ENCODE measurements at regions not wholly inside any gene's neighbourhood (a gene's known extent, or its start where the extent isn't known, plus 50 kb on each side); places are given as distances from the start of the nearest gene placed in this dataset.

DNA sequence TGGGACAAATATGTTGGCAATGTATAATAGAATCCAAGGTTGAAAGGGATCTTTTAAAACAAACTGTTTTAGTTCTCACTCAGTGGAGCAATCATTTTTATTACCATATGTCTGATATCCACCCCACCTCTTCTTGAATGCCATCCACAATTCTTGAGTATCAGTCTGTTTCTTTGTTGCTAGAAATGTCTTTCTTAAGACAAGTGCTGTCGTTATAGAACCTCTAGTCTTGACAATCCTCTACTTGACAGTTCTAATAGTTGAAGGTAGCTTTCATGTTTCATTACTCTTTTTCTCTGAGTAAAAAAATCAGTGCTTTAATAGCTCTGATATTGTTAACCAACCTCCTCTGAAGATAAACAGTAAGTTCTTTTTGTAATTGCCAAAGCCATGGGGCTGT is 737.9 kb downstream of the MECOM start:
- Histone ChIP-seq H3K4me1 (ENCODE audit: low read length) (no peaks in the 10 kb centered on the region), H3K27ac (ENCODE audit: low read length) (no peak overlapping the region), H2AFZ (ENCODE audit: low read length) (no peak overlapping the region), H3K9me2 (replicated peaks; ENCODE audit: insufficient read depth, low read length) (no peaks in the 10 kb centered on the region), H3K27me3 (ENCODE audit: low read length) (no peaks in the 10 kb centered on the region), H3K79me2 (ENCODE audit: low read length) (no peaks in the 10 kb centered on the region), H3K36me3 (ENCODE audit: insufficient read depth, low read length) (no peaks in the 10 kb centered on the region), H3K9me3 (ENCODE audit: low read length) (no peaks in the 10 kb centered on the region), H4K20me1 (ENCODE audit: insufficient read depth, low read depth, low read length) (no peaks in the 10 kb centered on the region), H3K9ac (ENCODE audit: low read length) (no peak overlapping the region), H3K4me2 (ENCODE audit: low read depth, low read length, poor library complexity, severe bottlenecking) (no peak overlapping the region), H3K4me3 (ENCODE audit: low read length) (no peak overlapping the region)
- DNase-seq, result no peak

GRCh38 chr3:168914662-168915061 is 748.9 kb downstream of the MECOM start:
- Histone ChIP-seq H3K27me3 (ENCODE audit: low read length) (no peaks in the 10 kb centered on the region), H3K4me2 (ENCODE audit: low read depth, low read length, poor library complexity, severe bottlenecking) (no peak overlapping the region), H4K20me1 (ENCODE audit: insufficient read depth, low read depth, low read length) (no peaks in the 10 kb centered on the region), H3K9me2 (replicated peaks; ENCODE audit: insufficient read depth, low read length) (no peaks in the 10 kb centered on the region), H3K9ac (ENCODE audit: low read length) (no peak overlapping the region), H3K4me3 (ENCODE audit: low read length) (no peak overlapping the region), H2AFZ (ENCODE audit: low read length) (no peak overlapping the region), H3K36me3 (ENCODE audit: insufficient read depth, low read length) (no peaks in the 10 kb centered on the region), H3K27ac (ENCODE audit: low read length) (no peak overlapping the region), H3K79me2 (ENCODE audit: low read length) (no peaks in the 10 kb centered on the region), H3K9me3 (ENCODE audit: low read length) (no peaks in the 10 kb centered on the region), H3K4me1 (ENCODE audit: low read length) (no peaks in the 10 kb centered on the region)
- no peak for DNase-seq

DNA sequence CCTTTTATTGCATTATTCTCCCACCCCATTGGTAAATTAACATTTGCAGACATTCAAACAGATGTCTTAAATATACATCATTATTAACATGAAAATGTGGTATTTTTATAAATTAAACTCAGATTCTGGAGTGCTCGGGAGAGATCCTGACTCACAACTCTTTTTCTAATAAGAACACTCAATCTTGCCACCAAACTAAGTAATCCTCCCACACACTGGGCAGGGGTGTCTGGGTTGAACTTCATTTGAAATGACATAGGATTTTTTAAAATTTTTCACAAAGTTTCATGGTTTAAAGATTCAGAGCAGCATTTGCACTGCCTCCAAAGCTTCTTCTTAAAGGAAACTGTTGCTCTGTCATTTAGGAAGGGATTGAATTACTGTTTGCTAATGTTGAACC is 754.3 kb downstream of the MECOM start:
- H3K4me2 ChIP-seq (ENCODE audit: low read depth, low read length, poor library complexity, severe bottlenecking), result no peak overlapping the region
- H3K79me2 ChIP-seq (ENCODE audit: low read length), result no peaks in the 10 kb centered on the region
- no peaks in the 10 kb centered on the region for H3K4me1 ChIP-seq (ENCODE audit: low read length)
- no peak overlapping the region for H3K4me3 ChIP-seq (ENCODE audit: low read length)
- no peaks in the 10 kb centered on the region for H3K27me3 ChIP-seq (ENCODE audit: low read length)
- H3K9me3 ChIP-seq (ENCODE audit: low read length), result no peaks in the 10 kb centered on the region
- no peaks in the 10 kb centered on the region for H3K9me2 ChIP-seq (replicated peaks; ENCODE audit: insufficient read depth, low read length)
- H3K36me3 ChIP-seq (ENCODE audit: insufficient read depth, low read length), result no peaks in the 10 kb centered on the region
- H3K27ac ChIP-seq (ENCODE audit: low read length), result no peak overlapping the region
- no peak for DNase-seq
- no peaks in the 10 kb centered on the region for H4K20me1 ChIP-seq (ENCODE audit: insufficient read depth, low read depth, low read length)
- no peak overlapping the region for H2AFZ ChIP-seq (ENCODE audit: low read length)
- no peak overlapping the region for H3K9ac ChIP-seq (ENCODE audit: low read length)

DNA sequence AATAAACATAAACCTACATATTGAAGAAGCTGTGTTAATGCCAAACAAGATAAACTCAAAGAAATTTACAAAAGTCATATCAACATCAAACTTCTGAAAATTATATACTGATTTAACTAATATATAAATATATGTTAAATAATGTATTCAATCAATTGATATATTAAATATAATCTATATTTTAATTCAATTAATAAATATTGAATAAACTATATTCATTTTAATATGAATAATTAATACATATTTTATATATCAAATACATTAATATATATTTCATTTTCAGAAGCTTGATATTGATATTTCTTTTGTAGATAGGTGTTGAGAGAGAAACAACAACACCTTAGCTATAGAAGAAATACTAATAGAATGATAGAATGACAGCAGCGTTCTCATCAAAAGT is 768.1 kb downstream of the MECOM start:
- Histone ChIP-seq H3K9me2 (replicated peaks; ENCODE audit: insufficient read depth, low read length) (no peaks in the 10 kb centered on the region), H3K36me3 (ENCODE audit: insufficient read depth, low read length) (no peaks in the 10 kb centered on the region), H3K4me1 (ENCODE audit: low read length) (no peaks in the 10 kb centered on the region), H4K20me1 (ENCODE audit: insufficient read depth, low read depth, low read length) (no peaks in the 10 kb centered on the region), H3K79me2 (ENCODE audit: low read length) (no peaks in the 10 kb centered on the region), H3K4me2 (ENCODE audit: low read depth, low read length, poor library complexity, severe bottlenecking) (no peak overlapping the region), H3K9me3 (ENCODE audit: low read length) (no peaks in the 10 kb centered on the region), H3K4me3 (ENCODE audit: low read length) (no peak overlapping the region), H3K27ac (ENCODE audit: low read length) (no peak overlapping the region), H3K27me3 (ENCODE audit: low read length) (no peaks in the 10 kb centered on the region), H2AFZ (ENCODE audit: low read length) (no peak overlapping the region), H3K9ac (ENCODE audit: low read length) (no peak overlapping the region)
- DNase-seq, result no peak

DNA sequence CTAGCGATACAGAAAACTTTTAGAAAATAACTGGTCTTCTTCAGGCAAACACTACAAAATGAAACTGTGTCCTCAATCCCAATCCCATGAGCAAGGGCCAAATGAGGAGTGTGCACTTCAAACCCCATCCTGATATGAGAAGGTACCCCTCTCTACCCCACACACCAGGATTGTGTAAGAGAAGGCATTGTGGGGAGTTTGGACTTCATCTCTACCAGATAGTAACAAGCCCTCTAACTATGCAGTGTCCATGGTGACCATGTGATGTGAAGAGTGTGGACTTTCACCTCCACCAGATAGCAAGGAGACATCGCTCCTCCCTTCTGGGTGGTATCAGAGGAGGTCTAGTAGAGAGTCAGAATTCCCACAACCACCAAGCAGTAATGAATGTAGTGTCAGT is 769.3 kb downstream of the MECOM start:
- Histone ChIP-seq H2AFZ (ENCODE audit: low read length) (no peak overlapping the region), H3K4me2 (ENCODE audit: low read depth, low read length, poor library complexity, severe bottlenecking) (no peak overlapping the region), H3K9me2 (replicated peaks; ENCODE audit: insufficient read depth, low read length) (no peaks in the 10 kb centered on the region)

GRCh38 chr3:168889666-168890065 is 773.8 kb downstream of the MECOM start:
- no peak overlapping the region for H2AFZ ChIP-seq (ENCODE audit: low read length)
- H3K27ac ChIP-seq (ENCODE audit: low read length), result no peak overlapping the region
- H3K9me3 ChIP-seq (ENCODE audit: low read length), result no peaks in the 10 kb centered on the region
- H3K4me3 ChIP-seq (ENCODE audit: low read length), result no peak overlapping the region
- no peaks in the 10 kb centered on the region for H3K36me3 ChIP-seq (ENCODE audit: insufficient read depth, low read length)
- DNase-seq, result no peak
- H3K79me2 ChIP-seq (ENCODE audit: low read length), result no peaks in the 10 kb centered on the region
- H3K4me2 ChIP-seq (ENCODE audit: low read depth, low read length, poor library complexity, severe bottlenecking), result no peak overlapping the region
- no peak overlapping the region for H3K9ac ChIP-seq (ENCODE audit: low read length)
- no peaks in the 10 kb centered on the region for H3K4me1 ChIP-seq (ENCODE audit: low read length)
- no peaks in the 10 kb centered on the region for H4K20me1 ChIP-seq (ENCODE audit: insufficient read depth, low read depth, low read length)
- no peaks in the 10 kb centered on the region for H3K27me3 ChIP-seq (ENCODE audit: low read length)
- no peaks in the 10 kb centered on the region for H3K9me2 ChIP-seq (replicated peaks; ENCODE audit: insufficient read depth, low read length)

More for the DNA sequence above, 769.3 kb downstream of the MECOM start:
- Histone ChIP-seq H4K20me1 (ENCODE audit: insufficient read depth, low read depth, low read length) (no peaks in the 10 kb centered on the region), H3K9me3 (ENCODE audit: low read length) (no peaks in the 10 kb centered on the region), H3K4me3 (ENCODE audit: low read length) (no peak overlapping the region), H3K9ac (ENCODE audit: low read length) (no peak overlapping the region), H3K4me1 (ENCODE audit: low read length) (no peaks in the 10 kb centered on the region), H3K79me2 (ENCODE audit: low read length) (no peaks in the 10 kb centered on the region), H3K36me3 (ENCODE audit: insufficient read depth, low read length) (no peaks in the 10 kb centered on the region), H3K27ac (ENCODE audit: low read length) (no peak overlapping the region), H3K27me3 (ENCODE audit: low read length) (no peaks in the 10 kb centered on the region)
- no peak for DNase-seq

DNA sequence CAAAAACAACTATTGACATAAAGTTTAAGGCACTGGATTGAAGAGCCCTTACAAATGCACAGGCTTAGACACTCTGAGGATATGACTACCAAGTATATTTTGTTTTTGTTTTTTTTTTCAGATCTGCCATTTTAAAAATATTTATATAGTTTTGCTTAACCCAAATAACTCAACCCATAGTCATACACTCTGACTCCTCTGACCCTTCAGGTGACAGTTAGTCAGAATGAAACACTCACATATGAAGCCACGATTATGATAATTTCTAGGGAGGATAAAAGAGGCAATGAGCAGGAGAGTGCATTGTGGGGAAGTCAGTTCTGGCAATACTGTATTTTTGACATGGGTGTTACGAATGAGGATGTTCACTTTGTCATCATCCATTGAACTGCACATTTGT is 774.7 kb downstream of the MECOM start:
- no peaks in the 10 kb centered on the region for H3K79me2 ChIP-seq (ENCODE audit: low read length)
- no peaks in the 10 kb centered on the region for H4K20me1 ChIP-seq (ENCODE audit: insufficient read depth, low read depth, low read length)
- H3K36me3 ChIP-seq (ENCODE audit: insufficient read depth, low read length), result no peaks in the 10 kb centered on the region
- no peaks in the 10 kb centered on the region for H3K4me1 ChIP-seq (ENCODE audit: low read length)
- H3K4me2 ChIP-seq (ENCODE audit: low read depth, low read length, poor library complexity, severe bottlenecking), result no peak overlapping the region
- no peak for DNase-seq
- H3K9ac ChIP-seq (ENCODE audit: low read length), result no peak overlapping the region
- H3K9me2 ChIP-seq (replicated peaks; ENCODE audit: insufficient read depth, low read length), result no peaks in the 10 kb centered on the region
- H3K4me3 ChIP-seq (ENCODE audit: low read length), result no peak overlapping the region
- no peaks in the 10 kb centered on the region for H3K27me3 ChIP-seq (ENCODE audit: low read length)
- H3K27ac ChIP-seq (ENCODE audit: low read length), result no peak overlapping the region
- no peaks in the 10 kb centered on the region for H3K9me3 ChIP-seq (ENCODE audit: low read length)
- H2AFZ ChIP-seq (ENCODE audit: low read length), result no peak overlapping the region

- DNase-seq, result no peak
- Histone ChIP-seq H3K27me3 (ENCODE audit: low read length) (no peaks in the 10 kb centered on the region), H3K27ac (ENCODE audit: low read length) (no peak overlapping the region)
Measured at GRCh38 chr3:168885028-168885427, 778.5 kb downstream of the MECOM start.

DNA sequence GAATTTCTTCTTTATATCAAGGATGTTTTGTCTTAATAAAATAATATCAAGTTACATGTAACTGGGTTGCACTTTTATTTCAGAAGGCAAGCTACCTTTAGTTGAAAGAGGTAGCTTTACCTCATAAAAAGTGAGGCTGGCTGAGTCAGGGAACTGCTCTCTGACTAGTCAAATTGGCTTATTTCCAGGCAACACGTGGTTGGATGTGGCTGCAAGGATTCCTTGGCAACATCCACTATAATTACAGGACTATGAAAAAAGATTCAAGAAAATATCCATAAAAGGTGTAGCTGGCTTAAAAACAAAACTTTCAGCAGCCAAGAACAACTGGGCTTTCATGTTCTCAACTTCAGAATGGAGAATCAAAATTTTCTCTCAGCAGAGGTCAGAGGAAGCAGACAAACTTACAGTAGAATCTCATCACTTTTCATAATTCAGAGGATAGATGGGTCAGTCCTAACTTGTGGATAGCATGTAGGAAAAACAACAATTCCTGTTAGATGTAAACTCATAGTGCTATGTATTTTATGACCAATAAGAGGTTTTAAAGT is 779.1 kb downstream of the MECOM start:
- Histone ChIP-seq H3K79me2 (ENCODE audit: low read length) (no peaks in the 10 kb centered on the region), H3K9me2 (replicated peaks; ENCODE audit: insufficient read depth, low read length) (no peaks in the 10 kb centered on the region), H3K4me2 (ENCODE audit: low read depth, low read length, poor library complexity, severe bottlenecking) (no peak overlapping the region), H3K4me3 (ENCODE audit: low read length) (no peak overlapping the region), H2AFZ (ENCODE audit: low read length) (no peak overlapping the region), H3K27me3 (ENCODE audit: low read length) (no peaks in the 10 kb centered on the region), H3K4me1 (ENCODE audit: low read length) (no peaks in the 10 kb centered on the region), H4K20me1 (ENCODE audit: insufficient read depth, low read depth, low read length) (no peaks in the 10 kb centered on the region), H3K36me3 (ENCODE audit: insufficient read depth, low read length) (no peaks in the 10 kb centered on the region), H3K27ac (ENCODE audit: low read length) (no peak overlapping the region), H3K9me3 (ENCODE audit: low read length) (no peaks in the 10 kb centered on the region), H3K9ac (ENCODE audit: low read length) (no peak overlapping the region)
- DNase-seq, result no peak

More at GRCh38 chr3:168885028-168885427, 778.5 kb downstream of the MECOM start:
- Histone ChIP-seq H3K9me2 (replicated peaks; ENCODE audit: insufficient read depth, low read length) (no peaks in the 10 kb centered on the region), H4K20me1 (ENCODE audit: insufficient read depth, low read depth, low read length) (no peaks in the 10 kb centered on the region), H3K79me2 (ENCODE audit: low read length) (no peaks in the 10 kb centered on the region), H3K4me3 (ENCODE audit: low read length) (no peak overlapping the region), H3K4me2 (ENCODE audit: low read depth, low read length, poor library complexity, severe bottlenecking) (no peak overlapping the region), H3K36me3 (ENCODE audit: insufficient read depth, low read length) (no peaks in the 10 kb centered on the region), H3K4me1 (ENCODE audit: low read length) (no peaks in the 10 kb centered on the region), H3K9me3 (ENCODE audit: low read length) (no peaks in the 10 kb centered on the region), H2AFZ (ENCODE audit: low read length) (no peak overlapping the region), H3K9ac (ENCODE audit: low read length) (no peak overlapping the region)
